K562 (cell line): ENCODE measurements at regions not wholly inside any gene's neighbourhood (a gene's known extent, or its start where the extent isn't known, plus 50 kb on each side); places are given as distances from the start of the nearest gene placed in this dataset.

Experiments
- FOXO4 ChIP-seq: fragments of 450-650 bp; formaldehyde crosslinking; IDR thresholded peaks from 2 replicates; pipeline ENCODE4 v1.4.0; 2020; ENCODE audit warnings: mild to moderate bottlenecking, moderate library complexity
- POLR3G ChIP-seq: IDR thresholded peaks from 2 replicates; pipeline ENCODE4 v1.6.1; 2011; ENCODE audit not compliant: insufficient read length, insufficient replicate concordance; ENCODE audit errors: extremely low read depth
- ZNF121 ChIP-seq: sonication (generic); formaldehyde crosslinking; conservative IDR thresholded peaks from 2 replicates; pipeline ENCODE4 v1.8.0; 2022; ENCODE audit warnings: missing genetic modification reagents
- ZNF324 ChIP-seq: fragments of 250-450 bp; sonication (Bioruptor Pico); IDR thresholded peaks from 2 replicates; pipeline ENCODE4 v1.4.0; 2020; ENCODE audit warnings: mild to moderate bottlenecking
- ZNF407 ChIP-seq: fragments of 450-650 bp; IDR thresholded peaks from 2 replicates; pipeline ENCODE4 v1.6.1; 2016; ENCODE audit warnings: low read depth
- ZNF431 ChIP-seq: sonication (generic); formaldehyde crosslinking; IDR thresholded peaks from 2 replicates; pipeline ENCODE4 v1.8.0; 2022; ENCODE audit warnings: mild to moderate bottlenecking, missing genetic modification reagents

GRCh38 chr2:104716061-104716460 is 137.9 kb upstream of the POU3F3 start (continued):
- TF ChIP-seq ZNF407 (no peak), ZNF431 (CRISPR knock-in tag) (no peak), ZNF324 (no peak), ZNF121 (no peak), POLR3G (no peak), FOXO4 (CRISPR knock-in tag) (no peak)
